Testis (tissue), 2 donors: ENCODE measurements at regions not wholly inside any gene's neighbourhood (a gene's known extent, or its start where the extent isn't known, plus 50 kb on each side); places are given as distances from the start of the nearest gene placed in this dataset.

ENCODE experiments used
- CTCF ChIP-seq, 3 experiments: fragments of 450-650 bp in 2 of 3; fragments of 200-600 bp in 1 of 3; sonication (generic) in 1 of 3; IDR thresholded peaks; one replicate each; pipeline ENCODE4 v1.5.1; 2016 to 2019; ENCODE audit warnings: antibody characterized with exemption in 3 of 3, mild to moderate bottlenecking in 2 of 3, moderate library complexity in 1 of 3
- POLR2A ChIP-seq: fragments of 450-650 bp; IDR thresholded peaks from one replicate; pipeline ENCODE4 v1.6.1; 2017; ENCODE audit warnings: antibody characterized with exemption, mild to moderate bottlenecking, moderate library complexity

- TF ChIP-seq CTCF (IDR thresholded peaks at IDR 0.05) (no peak), POLR2A (no peak)
Observed at GRCh38 chr2:37857575-37858399, 67.3 kb upstream of the RMDN2 start.
